Body of pancreas (tissue), 4 donors: ENCODE measurements at regions not wholly inside any gene's neighbourhood (a gene's known extent, or its start where the extent isn't known, plus 50 kb on each side); places are given as distances from the start of the nearest gene placed in this dataset.

ENCODE experiments used
- ATAC-seq: fragments of 150-250 bp; one replicate; pipeline ENCODE4 v1.9.1; 2016
- DNase-seq, 4 donors: peaks; one replicate each; pipeline ENCODE4 v3.0.0-alpha.2; 2019
- H3K27ac ChIP-seq, 4 donors: fragments of 200-600 bp; sonication (generic); 1 replicate in 3 of 4; 2 replicates in 1 of 4; pipeline versions ENCODE4 v1.5.1 to v1.6.1; 2016 to 2019; ENCODE audit warnings: mild to moderate bottlenecking in 1 of 4, mixed read lengths in 1 of 4, moderate library complexity in 1 of 4
- H3K27me3 ChIP-seq, 2 donors: fragments of 200-600 bp; sonication (generic); one replicate each; pipeline ENCODE4 v1.6.0; 2016; ENCODE audit warnings: mild to moderate bottlenecking in 1 of 2
- H3K36me3 ChIP-seq, 2 donors: fragments of 200-600 bp; sonication (generic); replicated peaks in 1 of 2; 2 replicates each; pipeline ENCODE4 v1.5.1; 2016; ENCODE audit warnings: low read depth in 2 of 2; ENCODE audit not compliant: insufficient read depth in 1 of 2
- H3K4me1 ChIP-seq: fragments of 200-600 bp; sonication (generic); one replicate; pipeline ENCODE4 v1.6.0; 2016
- H3K4me3 ChIP-seq, 2 donors: fragments of 200-600 bp; sonication (generic); 1 replicate in 1 of 2; 2 replicates in 1 of 2; pipeline ENCODE4 v1.5.1; 2016 to 2019
- H3K9me3 ChIP-seq, 3 donors: fragments of 200-600 bp; sonication (generic); 1 replicate in 2 of 3; 2 replicates in 1 of 3; pipeline ENCODE4 v1.5.1; 2016
- CTCF ChIP-seq, 7 experiments: fragments of 450-650 bp in 4 of 7; fragments of 200-600 bp in 3 of 7; sonication (generic) in 3 of 7; IDR thresholded peaks; one replicate each; pipeline ENCODE4 v1.5.1; 2016 to 2019; ENCODE audit warnings: antibody characterized with exemption in 7 of 7
- POLR2A ChIP-seq, 3 donors: fragments of 450-650 bp; IDR thresholded peaks; one replicate each; pipeline ENCODE4 v1.6.1; 2016; ENCODE audit warnings: antibody characterized with exemption in 3 of 3, mild to moderate bottlenecking in 2 of 3
- WGBS, 2 donors: methylation state at CpG; one replicate each; pipeline ENCODE4 v1.1.5; 2017; 5-methylcytosine and 5-hydroxymethylcytosine counted together
- intact Hi-C: fragments of 100-400 bp; cut with DNase I; formaldehyde crosslinking; loops from one replicate; pipeline ENCODE4 v1.15.1; 2023

DNA sequence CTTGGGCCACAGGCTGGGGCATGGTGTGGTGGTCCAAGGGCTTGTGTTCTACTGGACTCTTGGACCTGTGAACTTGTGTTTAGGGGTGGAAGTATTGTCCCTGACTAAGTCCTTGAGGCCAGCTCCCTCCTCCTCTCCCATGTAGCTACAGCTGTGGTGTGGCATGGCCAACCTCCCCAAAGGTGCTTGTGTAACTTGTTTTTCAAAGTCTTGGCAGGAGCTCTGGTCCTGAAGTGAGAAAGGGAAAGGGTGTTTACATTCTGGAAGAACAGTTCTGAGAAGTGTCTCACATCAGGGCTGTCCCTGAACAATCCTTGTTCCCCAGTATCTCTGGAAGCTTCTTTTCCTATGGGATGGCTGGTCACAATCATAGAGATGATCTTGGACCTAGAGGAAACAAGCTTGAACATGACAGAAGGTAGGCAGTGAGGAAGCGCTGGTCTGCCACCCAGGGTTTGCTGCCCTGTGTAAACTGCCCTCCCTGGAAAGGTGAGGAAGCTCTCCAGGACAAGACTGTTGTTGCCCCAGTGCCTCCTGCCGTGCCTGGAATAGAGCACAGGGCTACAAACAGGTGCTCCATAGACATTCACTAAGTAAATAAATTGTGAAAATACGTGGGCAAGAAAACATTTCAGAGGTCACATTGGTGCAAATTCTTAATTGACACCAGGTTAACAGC is 64.6 kb upstream of the KLF9 start:
- Histone ChIP-seq H3K9me3 (no peaks in the 10 kb centered on the region), H3K4me1 (peaks cover 98% of the 10 kb centered on the region), H3K36me3 (no peaks in the 10 kb centered on the region), H3K27ac (peak overlapping the region; percentile 95 to 97 (median 96)), H3K27me3 (no peaks in the 10 kb centered on the region), H3K4me3 (no peak overlapping the region)
- 19 to 20% methylated on average over 3 of the region's 3 CpGs for WGBS, 2 donors
- ATAC-seq (peak; percentile 64), DNase-seq (peak; percentile 80 to 91 (median 88))
- intact Hi-C loops, result no loop called here
- TF ChIP-seq POLR2A (IDR thresholded peaks at IDR 0.05) (peak in 2 of 3 donors; percentile 62 to 65), CTCF (IDR thresholded peaks at IDR 0.05) (peak in 1 of 7 experiments; percentile 1)

- no peaks in the 10 kb centered on the region for H3K36me3 ChIP-seq
- 31 to 42% methylated on average over 2 of the region's 2 CpGs for WGBS, 2 donors
- ATAC-seq (no peak), DNase-seq (peak in 2 of 4 donors; percentile 24 to 25)
- TF ChIP-seq POLR2A (IDR thresholded peaks at IDR 0.05), result no peak
- no peaks in the 10 kb centered on the region for H3K9me3 ChIP-seq
- H3K27ac ChIP-seq, result peak overlapping the region; percentile 95 to 97 (median 96)
- intact Hi-C loops, result no loop called here
- no peak overlapping the region for H3K4me3 ChIP-seq
- H3K27me3 ChIP-seq, result no peaks in the 10 kb centered on the region
- peaks cover 98% of the 10 kb centered on the region for H3K4me1 ChIP-seq
Observed at GRCh38 chr9:70477907-70478480, 63.5 kb upstream of the KLF9 start.

DNA sequence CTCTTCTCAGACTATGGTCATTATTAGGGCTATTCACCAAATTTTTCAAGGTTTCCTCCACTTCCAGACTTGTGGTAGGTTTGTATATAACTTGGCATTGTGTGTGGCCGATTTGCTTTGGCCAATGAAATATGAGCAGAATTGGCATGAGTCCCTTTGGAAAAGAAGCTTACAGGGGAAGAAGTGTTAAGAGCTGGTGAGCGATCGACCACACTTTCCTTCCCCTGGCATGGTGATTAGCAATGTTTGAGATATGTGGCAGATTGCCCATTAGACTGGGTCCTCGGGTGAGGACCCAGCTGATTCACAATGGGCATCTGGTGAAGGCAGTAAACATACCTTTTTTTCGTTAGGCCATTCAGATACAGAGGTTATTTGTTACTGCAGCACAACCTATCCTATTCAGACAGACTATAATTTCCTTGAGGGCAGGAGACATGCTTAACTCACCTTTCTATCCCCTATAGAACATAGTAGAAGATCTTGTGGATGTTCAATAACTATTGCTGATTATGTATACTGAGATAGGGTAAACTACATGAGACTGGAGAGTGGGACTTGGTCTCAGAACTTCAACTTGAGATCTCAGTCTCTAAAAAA is 62.8 kb upstream of the KLF9 start:
- ATAC-seq (no peak), DNase-seq (peak in 2 of 4 donors; percentile 10 to 25)
- 51 to 54% methylated on average over 5 of the region's 5 CpGs for WGBS, 2 donors
- Histone ChIP-seq H3K27me3 (no peaks in the 10 kb centered on the region), H3K36me3 (no peaks in the 10 kb centered on the region), H3K4me1 (peaks cover 100% of the 10 kb centered on the region), H3K27ac (peak overlapping the region; percentile 10 to 97 (median 96)), H3K4me3 (no peak overlapping the region), H3K9me3 (no peaks in the 10 kb centered on the region)
- intact Hi-C loops, result no loop called here
- TF ChIP-seq POLR2A (IDR thresholded peaks at IDR 0.05), result no peak
- TF ChIP-seq CTCF (IDR thresholded peaks at IDR 0.05), result no peak

DNA sequence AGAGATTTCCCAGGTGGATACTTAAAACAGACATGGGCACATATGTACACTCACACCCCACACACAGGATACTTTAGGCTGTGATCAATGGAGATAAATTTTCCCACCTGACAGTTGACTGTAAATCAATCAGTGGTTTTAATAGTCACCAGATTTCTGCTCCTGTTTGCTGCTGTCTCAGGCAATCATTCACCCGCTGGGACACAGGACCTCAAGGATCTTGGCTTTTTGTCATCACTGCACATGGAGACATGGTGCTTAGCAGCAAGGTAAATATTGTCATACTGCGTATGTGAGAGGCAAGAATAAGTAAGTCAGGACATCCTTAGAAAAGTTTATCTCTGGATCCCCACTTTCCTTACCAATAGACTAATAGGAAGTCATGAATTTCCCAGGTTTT is 60.8 kb upstream of the KLF9 start:
- H3K4me3 ChIP-seq, result no peak overlapping the region
- peak overlapping the region; percentile 72 to 96 (median 87) for H3K27ac ChIP-seq
- intact Hi-C loops, result no loop called here
- TF ChIP-seq POLR2A (IDR thresholded peaks at IDR 0.05) (peak in 1 of 3 donors; percentile 24), CTCF (IDR thresholded peaks at IDR 0.05) (no peak)
- no peaks in the 10 kb centered on the region for H3K36me3 ChIP-seq
- no peaks in the 10 kb centered on the region for H3K27me3 ChIP-seq
- WGBS, 2 donors, result 11 to 19% methylated on average over 2 of the region's 2 CpGs
- H3K9me3 ChIP-seq, result no peaks in the 10 kb centered on the region
- DNase-seq (peak; percentile 71 to 90 (median 79)), ATAC-seq (peak; percentile 58)
- H3K4me1 ChIP-seq, result peaks cover 100% of the 10 kb centered on the region

- intact Hi-C loops, result no loop called here
- Histone ChIP-seq H3K4me3 (no peak overlapping the region), H3K27me3 (no peaks in the 10 kb centered on the region), H3K4me1 (peaks cover 100% of the 10 kb centered on the region), H3K36me3 (no peaks in the 10 kb centered on the region), H3K9me3 (no peaks in the 10 kb centered on the region), H3K27ac (peak overlapping the region; percentile 72 to 96 (median 87))
- 45 to 55% methylated on average over 2 of the region's 2 CpGs for WGBS, 2 donors
- DNase-seq, result peak in 1 of 4 donors; percentile 39
- TF ChIP-seq CTCF (IDR thresholded peaks at IDR 0.05) (no peak), POLR2A (IDR thresholded peaks at IDR 0.05) (no peak)
- ATAC-seq, result no peak
Observed at GRCh38 chr9:70474413-70474812, 60.0 kb upstream of the KLF9 start.
